Anterior cingulate cortex (tissue), 58 donors: ENCODE measurements at regions not wholly inside any gene's neighbourhood (a gene's known extent, or its start where the extent isn't known, plus 50 kb on each side); places are given as distances from the start of the nearest gene placed in this dataset.
"Not testable (repeated sequence)": the region's sequence is repeated elsewhere in the genome, so short reads cannot be mapped to it uniquely, and the experiment has no call there.

Experiments
- DNase-seq, 58 donors: peaks; one replicate each; lab custom pipeline; 2025; lab: John Stamatoyannopoulos, UW

GRCh38 chrX:42175843-42176242, 252.5 kb upstream of the CASK start:
- no peak for DNase-seq

- DNase-seq = not testable (repeated sequence)
Measured at GRCh38 chrX:42157923-42158322, 234.6 kb upstream of the CASK start.

- no peak for DNase-seq
Measured at GRCh38 chrX:42151808-42152207, 228.5 kb upstream of the CASK start.

- no peak for DNase-seq
Measured at GRCh38 chrX:42149765-42150164, 226.4 kb upstream of the CASK start.

GRCh38 chrX:42149281-42149680, 225.9 kb upstream of the CASK start:
- DNase-seq = no peak

- DNase-seq = no peak
Measured at GRCh38 chrX:42143866-42144592, 220.7 kb upstream of the CASK start.

- no peak for DNase-seq
Measured at GRCh38 chrX:42140320-42140719, 217.0 kb upstream of the CASK start.

- DNase-seq = no peak
Measured at GRCh38 chrX:42135583-42136228, 212.4 kb upstream of the CASK start.

- no peak for DNase-seq
Measured at GRCh38 chrX:42131856-42132255, 208.5 kb upstream of the CASK start.

GRCh38 chrX:42129022-42129940, 205.9 kb upstream of the CASK start:
- DNase-seq = no peak

GRCh38 chrX:42128587-42128986, 205.2 kb upstream of the CASK start:
- DNase-seq = no peak

- DNase-seq = no peak
Measured at GRCh38 chrX:42128020-42128419, 204.7 kb upstream of the CASK start.

- DNase-seq = no peak
Measured at GRCh38 chrX:42127563-42127962, 204.2 kb upstream of the CASK start.

- no peak for DNase-seq
Measured at GRCh38 chrX:42123369-42123768, 200.0 kb upstream of the CASK start.

GRCh38 chrX:42119076-42119475, 195.7 kb upstream of the CASK start:
- no peak for DNase-seq

- DNase-seq = no peak
Measured at GRCh38 chrX:42117318-42117717, 194.0 kb upstream of the CASK start.

GRCh38 chrX:42109428-42109827, 186.1 kb upstream of the CASK start:
- no peak for DNase-seq

- no peak for DNase-seq
Measured at GRCh38 chrX:42107495-42108488, 184.4 kb upstream of the CASK start.

- no peak for DNase-seq
Measured at GRCh38 chrX:42106556-42106955, 183.2 kb upstream of the CASK start.
